ENCODE measurements at regions not wholly inside any gene's neighbourhood (a gene's known extent, or its start where the extent isn't known, plus 50 kb on each side); places are given as distances from the start of the nearest gene placed in this dataset.
A peak's percentile ranks its signal among the peaks of the same experiment; 100 is the strongest.

GRCh38 chr13:46982856-46983582 is 86.2 kb upstream of the HTR2A start:
- H3K4me3 ChIP-seq (ENCODE audit: low read depth, low read length): no peak overlapping the region
- TF ChIP-seq, protein P1, sequence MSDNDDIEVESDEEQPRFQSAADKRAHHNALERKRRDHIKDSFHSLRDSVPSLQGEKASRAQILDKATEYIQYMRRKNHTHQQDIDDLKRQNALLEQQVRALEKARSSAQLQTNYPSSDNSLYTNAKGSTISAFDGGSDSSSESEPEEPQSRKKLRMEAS (IDR thresholded peaks at IDR 0.05; ENCODE audit: low read depth, low read length): no peak
- TF ChIP-seq MYC (IDR thresholded peaks at IDR 0.05; ENCODE audit: low read depth, low read length): no peak
- no peak for TF ChIP-seq CTCF (IDR thresholded peaks at IDR 0.05; ENCODE audit: low read depth, low read length)
- no peak for TF ChIP-seq POLR2A (IDR thresholded peaks at IDR 0.05; ENCODE audit: extremely low read depth, insufficient read length)
- peak; percentile 56 for DNase-seq (ENCODE audit: low read depth)

- no peak for DNase-seq (ENCODE audit: low read depth)
Observed at GRCh38 chr13:46975173-46975572, 78.3 kb upstream of the HTR2A start.

DNA sequence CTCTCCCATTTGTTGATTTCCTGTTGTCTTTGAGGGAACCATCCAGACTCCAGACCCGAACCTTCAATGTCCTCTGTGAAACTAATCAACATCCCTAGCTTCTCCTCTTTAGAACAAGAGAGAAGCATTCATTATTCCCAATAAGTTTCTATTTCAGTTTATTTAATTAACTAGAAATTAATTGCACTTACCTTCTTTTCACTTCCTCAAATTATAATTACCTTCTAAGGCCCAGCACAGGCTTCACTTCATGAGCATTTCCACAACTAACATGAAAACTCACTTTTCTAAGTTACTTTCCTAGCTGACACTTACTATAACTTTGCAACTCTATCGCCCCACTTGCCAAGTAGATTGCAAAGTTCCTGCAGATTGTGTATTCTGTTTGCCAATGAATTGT is 71.6 kb upstream of the HTR2A start:
- TF ChIP-seq POLR2A (IDR thresholded peaks at IDR 0.05; ENCODE audit: extremely low read depth, insufficient read length) (no peak), CTCF (IDR thresholded peaks at IDR 0.05; ENCODE audit: low read depth, low read length) (no peak), MYC (IDR thresholded peaks at IDR 0.05; ENCODE audit: low read depth, low read length) (no peak)
- TF ChIP-seq, protein P1 (IDR thresholded peaks at IDR 0.05; ENCODE audit: low read depth, low read length): no peak
- no peak for DNase-seq (ENCODE audit: low read depth)
- no peak overlapping the region for H3K4me3 ChIP-seq (ENCODE audit: low read depth, low read length)

More at GRCh38 chr13:46975173-46975572, 78.3 kb upstream of the HTR2A start:
- H3K4me3 ChIP-seq (ENCODE audit: low read depth, low read length): no peak overlapping the region
- TF ChIP-seq POLR2A (IDR thresholded peaks at IDR 0.05; ENCODE audit: extremely low read depth, insufficient read length) (no peak), CTCF (IDR thresholded peaks at IDR 0.05; ENCODE audit: low read depth, low read length) (no peak), MYC (IDR thresholded peaks at IDR 0.05; ENCODE audit: low read depth, low read length) (no peak)
- TF ChIP-seq, protein P1 (IDR thresholded peaks at IDR 0.05; ENCODE audit: low read depth, low read length): no peak

DNA sequence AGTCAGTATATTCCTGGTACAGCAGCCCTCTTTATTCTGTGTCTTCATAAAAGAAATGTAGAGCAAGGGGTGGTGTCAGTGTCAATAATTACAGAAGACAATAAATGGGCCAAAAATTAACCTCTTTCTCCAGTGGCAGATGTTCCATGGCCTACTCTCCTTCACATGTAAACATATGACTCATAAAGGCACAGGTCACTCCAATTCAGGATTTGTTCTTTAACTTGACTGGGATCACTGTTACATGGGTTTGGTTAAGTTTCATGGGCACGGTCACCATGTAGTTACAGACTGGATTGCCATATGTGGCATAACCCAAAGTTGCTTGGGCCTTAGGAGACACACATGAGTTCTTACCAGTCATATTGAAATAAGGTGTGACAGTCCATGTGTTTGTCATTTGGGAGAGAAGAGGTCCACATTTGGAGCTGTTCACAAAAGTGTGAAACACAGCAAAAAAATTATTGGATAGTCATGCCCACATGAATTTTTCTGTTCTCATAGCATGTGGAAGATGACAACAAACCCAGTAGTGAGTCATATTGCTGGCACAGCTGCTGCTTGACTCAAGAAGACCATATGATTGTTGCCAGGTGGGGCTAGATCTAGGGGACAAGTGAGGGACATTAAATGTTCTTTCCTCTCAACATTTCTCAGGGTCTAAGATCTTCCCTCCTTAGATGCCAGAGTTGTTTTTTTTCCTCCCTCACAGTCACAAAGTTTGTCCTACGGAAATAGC is 68.1 kb upstream of the HTR2A start:
- no peak overlapping the region for H3K4me3 ChIP-seq (ENCODE audit: low read depth, low read length)
- no peak for DNase-seq (ENCODE audit: low read depth)
- TF ChIP-seq MYC (IDR thresholded peaks at IDR 0.05; ENCODE audit: low read depth, low read length) (no peak), CTCF (IDR thresholded peaks at IDR 0.05; ENCODE audit: low read depth, low read length) (no peak), POLR2A (IDR thresholded peaks at IDR 0.05; ENCODE audit: extremely low read depth, insufficient read length) (no peak)
- TF ChIP-seq, protein P1 (IDR thresholded peaks at IDR 0.05; ENCODE audit: low read depth, low read length): no peak

- H3K4me3 ChIP-seq (ENCODE audit: low read depth, low read length): no peak overlapping the region
- TF ChIP-seq CTCF (IDR thresholded peaks at IDR 0.05; ENCODE audit: low read depth, low read length) (no peak), POLR2A (IDR thresholded peaks at IDR 0.05; ENCODE audit: extremely low read depth, insufficient read length) (no peak), MYC (IDR thresholded peaks at IDR 0.05; ENCODE audit: low read depth, low read length) (no peak)
- TF ChIP-seq, protein P1 (IDR thresholded peaks at IDR 0.05; ENCODE audit: low read depth, low read length): no peak
- peak; percentile 4 for DNase-seq (ENCODE audit: low read depth)
Observed at GRCh38 chr13:46963904-46964303, 67.1 kb upstream of the HTR2A start.

Measured in NB4 (cell line).